MCF 10A (cell line): ENCODE measurements at regions not wholly inside any gene's neighbourhood (a gene's known extent, or its start where the extent isn't known, plus 50 kb on each side); places are given as distances from the start of the nearest gene placed in this dataset.

Source experiments
- BruUV-seq: library from RNA; stranded (reverse); fragments of 400-500 nt; replicated peaks from 2 replicates; lab custom pipeline; 2021; lab: Mats Ljungman, UMichigan
- CTCF ChIA-PET: fragments of 300-600 bp; sonication (Branson Sonifier 250); formaldehyde crosslinking; extraction: SDS; loops from one replicate; lab custom pipeline; 2021; ENCODE audit warnings: antibody characterized with exemption, inconsistent platforms; lab: Yijun Ruan, JAX
- POLR2A ChIA-PET: fragments of 300-600, 350-650 bp; sonication (Branson Sonifier 250); formaldehyde crosslinking; extraction: SDS; loops from one replicate; lab custom pipeline; 2020; ENCODE audit warnings: antibody characterized with exemption, inconsistent platforms; lab: Yijun Ruan, JAX
- DNase-seq: peaks from one replicate; pipeline ENCODE4 v3.0.0-alpha.2; 2018; ENCODE audit not compliant: unreplicated experiment
- H3K27ac Mint-ChIP-seq: one replicate; pipeline ENCODE4 v1.8.0; 2022; ENCODE audit warnings: mild to moderate bottlenecking, low read depth, mixed read lengths; ENCODE audit not compliant: unreplicated experiment
- H3K27me3 Mint-ChIP-seq: one replicate; pipeline ENCODE4 v1.8.0; 2022; ENCODE audit warnings: mixed read lengths; ENCODE audit not compliant: insufficient read depth, unreplicated experiment
- H3K36me3 Mint-ChIP-seq: one replicate; pipeline ENCODE4 v1.8.0; 2022; ENCODE audit warnings: mild to moderate bottlenecking, moderate library complexity, mixed read lengths; ENCODE audit not compliant: insufficient read depth, unreplicated experiment
- H3K4me1 Mint-ChIP-seq: one replicate; pipeline ENCODE4 v1.8.0; 2022; ENCODE audit warnings: mixed read lengths; ENCODE audit not compliant: insufficient read depth, unreplicated experiment
- H3K4me3 Mint-ChIP-seq: one replicate; pipeline ENCODE4 v1.8.0; 2022; ENCODE audit warnings: mild to moderate bottlenecking, moderate library complexity, mixed read lengths; ENCODE audit not compliant: unreplicated experiment
- H3K9me3 Mint-ChIP-seq: one replicate; pipeline ENCODE4 v1.8.0; 2022; ENCODE audit warnings: mixed read lengths; ENCODE audit not compliant: unreplicated experiment
- intact Hi-C: fragments of 100-400 bp; cut with micrococcal nuclease; formaldehyde crosslinking; loops from 2 replicates; pipeline ENCODE4 v1.14.1; 2022
- TF ChIP-seq, protein P1 (sequence below): fragments of 200-600 bp; IDR thresholded peaks from one replicate; pipeline ENCODE4 v1.8.0; 2022; ENCODE audit warnings: antibody characterized with exemption, mild to moderate bottlenecking; ENCODE audit not compliant: unreplicated experiment

GRCh38 chr9:28758971-28759370 is 1185.7 kb upstream of the C9orf72 start:
- DNase-seq: no peak
- intact Hi-C loops: no loop called here
- TF ChIP-seq, protein P1, sequence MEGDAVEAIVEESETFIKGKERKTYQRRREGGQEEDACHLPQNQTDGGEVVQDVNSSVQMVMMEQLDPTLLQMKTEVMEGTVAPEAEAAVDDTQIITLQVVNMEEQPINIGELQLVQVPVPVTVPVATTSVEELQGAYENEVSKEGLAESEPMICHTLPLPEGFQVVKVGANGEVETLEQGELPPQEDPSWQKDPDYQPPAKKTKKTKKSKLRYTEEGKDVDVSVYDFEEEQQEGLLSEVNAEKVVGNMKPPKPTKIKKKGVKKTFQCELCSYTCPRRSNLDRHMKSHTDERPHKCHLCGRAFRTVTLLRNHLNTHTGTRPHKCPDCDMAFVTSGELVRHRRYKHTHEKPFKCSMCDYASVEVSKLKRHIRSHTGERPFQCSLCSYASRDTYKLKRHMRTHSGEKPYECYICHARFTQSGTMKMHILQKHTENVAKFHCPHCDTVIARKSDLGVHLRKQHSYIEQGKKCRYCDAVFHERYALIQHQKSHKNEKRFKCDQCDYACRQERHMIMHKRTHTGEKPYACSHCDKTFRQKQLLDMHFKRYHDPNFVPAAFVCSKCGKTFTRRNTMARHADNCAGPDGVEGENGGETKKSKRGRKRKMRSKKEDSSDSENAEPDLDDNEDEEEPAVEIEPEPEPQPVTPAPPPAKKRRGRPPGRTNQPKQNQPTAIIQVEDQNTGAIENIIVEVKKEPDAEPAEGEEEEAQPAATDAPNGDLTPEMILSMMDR: no peak
- Mint-ChIP-seq H3K4me1 (peaks cover 8% of the 10 kb centered on the region), H3K9me3 (no peaks in the 10 kb centered on the region), H3K27ac (peak overlapping the region; percentile 28), H3K27me3 (no peaks in the 10 kb centered on the region), H3K36me3 (no peaks in the 10 kb centered on the region), H3K4me3 (no peak overlapping the region)
- POLR2A ChIA-PET: no interaction called here
- BruUV-seq: no TSS peak
- CTCF ChIA-PET: no interaction called here

GRCh38 chr9:28762167-28762566 is 1188.9 kb upstream of the C9orf72 start:
- no peak for DNase-seq
- intact Hi-C loops: no loop called here
- POLR2A ChIA-PET: no interaction called here
- Mint-ChIP-seq H3K27me3 (no peaks in the 10 kb centered on the region), H3K36me3 (no peaks in the 10 kb centered on the region), H3K9me3 (no peaks in the 10 kb centered on the region), H3K4me1 (peaks cover 8% of the 10 kb centered on the region), H3K27ac (no peak overlapping the region), H3K4me3 (no peak overlapping the region)
- CTCF ChIA-PET: no interaction called here
- TF ChIP-seq, protein P1: no peak
- no TSS peak for BruUV-seq

- Mint-ChIP-seq H3K27ac (no peak overlapping the region), H3K9me3 (no peaks in the 10 kb centered on the region), H3K27me3 (no peaks in the 10 kb centered on the region), H3K4me1 (no peaks in the 10 kb centered on the region), H3K4me3 (no peak overlapping the region), H3K36me3 (no peaks in the 10 kb centered on the region)
- no peak for DNase-seq
- no TSS peak for BruUV-seq
- ChIA-PET POLR2A (interaction anchor here (0.6 kb wide), 1 partner anchor 244 kb away, joined by 3 read pairs; no protein-coding TSS in a partner anchor), CTCF (interaction anchor here (1.8 kb wide), 1 partner anchor 10 kb away, joined by 8 read pairs; no protein-coding TSS in a partner anchor)
- TF ChIP-seq, protein P1: no peak
- intact Hi-C loops: no loop called here
Measured at GRCh38 chr9:28764532-28764931, 1191.3 kb upstream of the C9orf72 start.

GRCh38 chr9:28770226-28770625 is 1196.9 kb upstream of the C9orf72 start:
- Mint-ChIP-seq H3K36me3 (no peaks in the 10 kb centered on the region), H3K27me3 (no peaks in the 10 kb centered on the region), H3K4me3 (no peak overlapping the region), H3K27ac (no peak overlapping the region), H3K9me3 (no peaks in the 10 kb centered on the region), H3K4me1 (no peaks in the 10 kb centered on the region)
- TF ChIP-seq, protein P1: no peak
- ChIA-PET CTCF (interaction anchor here (0.7 kb wide), 1 partner anchor 10 kb away, joined by 3 read pairs; no protein-coding TSS in a partner anchor), POLR2A (no interaction called here)
- no TSS peak for BruUV-seq
- DNase-seq: no peak
- intact Hi-C loops: no loop called here
